ENCODE measurements at regions not wholly inside any gene's neighbourhood (a gene's known extent, or its start where the extent isn't known, plus 50 kb on each side); places are given as distances from the start of the nearest gene placed in this dataset.

DNA sequence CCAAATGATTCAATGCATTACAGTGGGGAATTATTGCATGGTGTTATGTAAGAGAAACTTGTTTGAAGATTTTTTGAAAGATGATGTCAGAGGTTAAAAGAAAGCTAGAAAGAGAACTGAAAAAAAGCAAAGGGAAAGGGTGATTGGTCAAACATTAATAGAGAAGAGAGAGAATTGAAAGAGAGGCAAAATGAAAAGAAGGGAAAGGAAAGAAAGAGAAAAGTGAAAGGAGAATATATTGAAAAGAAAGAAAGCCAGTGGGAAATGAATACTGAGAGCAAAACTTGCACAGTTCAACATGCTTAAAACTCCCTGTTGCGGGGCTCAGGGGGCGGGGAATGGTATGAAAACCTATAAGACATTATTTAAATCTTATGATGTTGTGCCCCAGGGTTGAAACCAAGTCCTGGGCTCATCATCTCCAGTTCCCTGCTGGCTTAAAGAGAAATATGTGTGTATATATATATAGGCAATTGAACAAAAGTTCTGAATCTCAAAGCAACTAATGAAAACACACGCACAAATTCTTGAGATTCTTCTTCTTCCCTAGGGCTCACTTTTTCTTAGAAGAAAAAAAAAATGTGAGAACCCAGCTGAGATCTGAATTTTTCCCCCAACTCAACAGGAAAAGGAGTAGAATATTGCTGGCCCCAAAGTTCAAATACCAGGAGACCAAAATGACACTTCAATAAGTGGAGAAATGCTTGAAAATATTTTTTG lies 2045.9 kb upstream of the CELF4 start:
- intact Hi-C loops (cut with DNase I; ENCODE audit: low total_unique reads): no loop called here
- Histone ChIP-seq H3K36me3 (no peaks in the 10 kb centered on the region), H3K27me3 (no peaks in the 10 kb centered on the region), H3K27ac (no peak overlapping the region), H3K9me3 (no peaks in the 10 kb centered on the region), H3K4me3 (no peak overlapping the region), H3K4me1 (no peaks in the 10 kb centered on the region)
- DNase-seq (ENCODE audit: low spot score in 2 of 2): no peak
- TF ChIP-seq POLR2AphosphoS5 (IDR thresholded peaks at IDR 0.05) (no peak), POLR2A (IDR thresholded peaks at IDR 0.05) (no peak), CTCF (IDR thresholded peaks at IDR 0.05) (no peak)

- no peak overlapping the region for H3K27ac ChIP-seq
- H3K4me1 ChIP-seq: no peaks in the 10 kb centered on the region
- DNase-seq (ENCODE audit: low spot score in 2 of 2): no peak
- no peaks in the 10 kb centered on the region for H3K27me3 ChIP-seq
- H3K4me3 ChIP-seq: no peak overlapping the region
- H3K9me3 ChIP-seq: no peaks in the 10 kb centered on the region
- H3K36me3 ChIP-seq: no peaks in the 10 kb centered on the region
- intact Hi-C loops (cut with DNase I; ENCODE audit: low total_unique reads): no loop called here
- TF ChIP-seq POLR2A (IDR thresholded peaks at IDR 0.05) (no peak), CTCF (IDR thresholded peaks at IDR 0.05) (no peak), POLR2AphosphoS5 (IDR thresholded peaks at IDR 0.05) (no peak)
Observed at GRCh38 chr18:39607034-39607433, 2041.4 kb upstream of the CELF4 start.

DNA sequence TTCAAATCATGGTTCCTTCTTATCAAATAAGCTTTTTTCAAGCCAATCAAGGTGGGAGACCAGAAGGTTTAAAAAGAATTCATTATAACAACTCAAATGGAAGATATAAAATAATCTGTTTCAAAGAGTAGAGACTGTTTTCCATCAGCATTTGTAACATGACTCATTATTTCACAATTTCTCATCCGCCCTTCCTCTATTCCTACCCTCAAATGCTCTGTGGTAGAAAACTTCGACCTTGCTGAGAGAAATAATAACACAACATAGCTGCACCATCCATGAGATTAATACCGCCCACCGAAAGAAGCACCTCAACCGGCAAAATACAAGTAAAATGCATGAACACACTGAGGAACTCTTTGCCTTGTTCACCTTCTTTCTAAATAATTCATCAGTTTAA lies 2039.2 kb upstream of the CELF4 start:
- DNase-seq (ENCODE audit: low spot score in 2 of 2): no peak
- Histone ChIP-seq H3K36me3 (no peaks in the 10 kb centered on the region), H3K27ac (no peak overlapping the region), H3K27me3 (no peaks in the 10 kb centered on the region), H3K4me1 (no peaks in the 10 kb centered on the region), H3K9me3 (no peaks in the 10 kb centered on the region), H3K4me3 (no peak overlapping the region)
- intact Hi-C loops (cut with DNase I; ENCODE audit: low total_unique reads): no loop called here
- TF ChIP-seq CTCF (IDR thresholded peaks at IDR 0.05) (no peak), POLR2A (IDR thresholded peaks at IDR 0.05) (no peak), POLR2AphosphoS5 (IDR thresholded peaks at IDR 0.05) (no peak)

- Histone ChIP-seq H3K4me3 (no peak overlapping the region), H3K27me3 (no peaks in the 10 kb centered on the region), H3K27ac (no peak overlapping the region), H3K9me3 (no peaks in the 10 kb centered on the region), H3K36me3 (no peaks in the 10 kb centered on the region), H3K4me1 (no peaks in the 10 kb centered on the region)
- intact Hi-C loops (cut with DNase I; ENCODE audit: low total_unique reads): no loop called here
- DNase-seq (ENCODE audit: low spot score in 2 of 2): no peak
- TF ChIP-seq CTCF (IDR thresholded peaks at IDR 0.05) (no peak), POLR2AphosphoS5 (IDR thresholded peaks at IDR 0.05) (no peak), POLR2A (IDR thresholded peaks at IDR 0.05) (no peak)
Observed at GRCh38 chr18:39602131-39602530, 2036.5 kb upstream of the CELF4 start.

DNA sequence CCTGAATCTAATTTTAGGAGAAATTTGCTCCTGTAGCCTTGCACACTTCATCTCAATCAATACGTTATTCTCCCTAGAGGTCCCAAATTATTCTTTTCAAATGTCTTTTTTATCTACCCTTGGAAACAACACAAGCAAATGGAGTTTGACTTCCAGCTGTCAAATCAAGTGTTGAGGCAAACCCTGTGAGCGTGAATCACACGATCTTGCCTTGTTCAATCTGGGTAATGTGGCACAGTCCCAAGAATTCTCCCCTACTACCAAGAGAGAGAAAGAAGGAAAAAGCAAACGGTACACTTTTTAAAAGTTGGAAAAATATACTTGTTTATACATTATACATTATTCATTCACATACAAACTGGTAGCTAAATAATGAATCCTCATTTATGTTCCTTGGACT lies 2035.3 kb upstream of the CELF4 start:
- Histone ChIP-seq H3K27me3 (no peaks in the 10 kb centered on the region), H3K9me3 (no peaks in the 10 kb centered on the region), H3K4me3 (no peak overlapping the region), H3K36me3 (no peaks in the 10 kb centered on the region), H3K4me1 (no peaks in the 10 kb centered on the region), H3K27ac (no peak overlapping the region)
- intact Hi-C loops (cut with DNase I; ENCODE audit: low total_unique reads): no loop called here
- TF ChIP-seq POLR2AphosphoS5 (IDR thresholded peaks at IDR 0.05): no peak
- no peak for TF ChIP-seq POLR2A (IDR thresholded peaks at IDR 0.05)
- TF ChIP-seq CTCF (IDR thresholded peaks at IDR 0.05): no peak
- DNase-seq (ENCODE audit: low spot score in 2 of 2): no peak
